ENCODE measurements at regions not wholly inside any gene's neighbourhood (a gene's known extent, or its start where the extent isn't known, plus 50 kb on each side); places are given as distances from the start of the nearest gene placed in this dataset.

GRCh38 chr1:106447466-106447865 lies 609.0 kb upstream of the PRMT6 start:
- Histone ChIP-seq H3K4me3 (replicated peaks in 1 of 3; ENCODE audit: insufficient read depth in 1 of 3, low read depth in 1 of 3, low read length in 3 of 3) (no peak overlapping the region), H4K20me1 (replicated peaks; ENCODE audit: control insufficient read depth, extremely low read depth, insufficient read depth, low read length) (no peaks in the 10 kb centered on the region), H3K4me1 (ENCODE audit: control insufficient read depth, extremely low read depth, insufficient read depth, low read length) (no peaks in the 10 kb centered on the region), H3K4me2 (ENCODE audit: insufficient read depth, low read length) (no peak overlapping the region), H3K27me3 (ENCODE audit: control insufficient read depth in 2 of 2, insufficient read depth in 2 of 2, low read length in 2 of 2) (no peaks in the 10 kb centered on the region), H3K9me3 (replicated peaks; ENCODE audit: control insufficient read depth, insufficient read depth, low read length) (peaks cover 3% of the 10 kb centered on the region), H3K9ac (replicated peaks; ENCODE audit: extremely low read depth, insufficient read depth, low read length) (no peak overlapping the region), H3K36me3 (ENCODE audit: control insufficient read depth in 2 of 2, extremely low read depth in 1 of 2, insufficient read depth in 2 of 2, low read length in 2 of 2) (no peaks in the 10 kb centered on the region), H3K27ac (ENCODE audit: insufficient read depth, low read depth, low read length) (no peak overlapping the region), H3K9me1 (replicated peaks; ENCODE audit: control insufficient read depth, extremely low read depth, insufficient read depth, low read length) (no peaks in the 10 kb centered on the region), H3K79me2 (ENCODE audit: control insufficient read depth, insufficient read depth, low read length) (no peaks in the 10 kb centered on the region), H2AFZ (ENCODE audit: low read depth, low read length) (no peak overlapping the region)
- intact Hi-C loops (cut with micrococcal nuclease) (no loop called here), dilution Hi-C loops (cut with MboI; ENCODE audit: extremely low pct_ligation_motif_present, low sequenced_read_pairs) (no loop called here)
- ChIA-PET CTCF (no interaction called here), POLR2A (no interaction called here)
- BruUV-seq (replicated peaks), result no TSS peak
- DNase-seq (ENCODE audit: low read depth, low spot score) (no peak), FAIRE-seq (no peak)
- TF ChIP-seq MYC (IDR thresholded peaks at IDR 0.05; ENCODE audit: low read depth, low read length), result no peak

GRCh38 chr1:106456832-106457231 lies 599.6 kb upstream of the PRMT6 start:
- Histone ChIP-seq H3K4me3 (replicated peaks in 1 of 3; ENCODE audit: insufficient read depth in 1 of 3, low read depth in 1 of 3, low read length in 3 of 3) (no peak overlapping the region), H2AFZ (ENCODE audit: low read depth, low read length) (no peak overlapping the region), H3K36me3 (ENCODE audit: control insufficient read depth in 2 of 2, extremely low read depth in 1 of 2, insufficient read depth in 2 of 2, low read length in 2 of 2) (no peaks in the 10 kb centered on the region), H3K27me3 (ENCODE audit: control insufficient read depth in 2 of 2, insufficient read depth in 2 of 2, low read length in 2 of 2) (no peaks in the 10 kb centered on the region), H3K27ac (ENCODE audit: insufficient read depth, low read depth, low read length) (no peak overlapping the region), H4K20me1 (replicated peaks; ENCODE audit: control insufficient read depth, extremely low read depth, insufficient read depth, low read length) (no peaks in the 10 kb centered on the region), H3K9me3 (replicated peaks; ENCODE audit: control insufficient read depth, insufficient read depth, low read length) (no peaks in the 10 kb centered on the region), H3K9ac (replicated peaks; ENCODE audit: extremely low read depth, insufficient read depth, low read length) (no peak overlapping the region), H3K4me2 (ENCODE audit: insufficient read depth, low read length) (no peak overlapping the region), H3K79me2 (ENCODE audit: control insufficient read depth, insufficient read depth, low read length) (no peaks in the 10 kb centered on the region), H3K9me1 (replicated peaks; ENCODE audit: control insufficient read depth, extremely low read depth, insufficient read depth, low read length) (no peaks in the 10 kb centered on the region), H3K4me1 (ENCODE audit: control insufficient read depth, extremely low read depth, insufficient read depth, low read length) (no peaks in the 10 kb centered on the region)
- ChIA-PET CTCF (no interaction called here), POLR2A (no interaction called here)
- no peak for FAIRE-seq
- TF ChIP-seq EZH2 (IDR thresholded peaks at IDR 0.05; ENCODE audit: borderline replicate concordance, low read depth, low read length, severe bottlenecking) (no peak), JUN (IDR thresholded peaks at IDR 0.05; ENCODE audit: borderline replicate concordance, insufficient read depth, insufficient read length, low read depth) (no peak), FOS (IDR thresholded peaks at IDR 0.05; ENCODE audit: borderline replicate concordance, insufficient read depth, low read length) (no peak), MAX (IDR thresholded peaks at IDR 0.05; ENCODE audit: insufficient read depth, insufficient read length) (no peak), POLR2AphosphoS5 (IDR thresholded peaks at IDR 0.05; ENCODE audit: insufficient read depth, low read depth, low read length) (no peak), GATA2 (IDR thresholded peaks at IDR 0.05; ENCODE audit: insufficient read depth, insufficient read length, low read depth, low read length) (no peak)
- intact Hi-C loops (cut with micrococcal nuclease) (no loop called here), dilution Hi-C loops (cut with MboI; ENCODE audit: extremely low pct_ligation_motif_present, low sequenced_read_pairs) (no loop called here)
- DNase-seq (ENCODE audit: low read depth, low spot score), result no peak
- BruUV-seq (replicated peaks), result no TSS peak

Measured in endothelial cell of umbilical vein (primary cell).